Activated naive CD4-positive, alpha-beta T cell treated with anti-CD3 and anti-CD28 coated beads, Interleukin-2, amount 10 ng/mL, durations not matched to agents 7 days and 5 days (primary cell): ENCODE measurements at regions not wholly inside any gene's neighbourhood (a gene's known extent, or its start where the extent isn't known, plus 50 kb on each side); places are given as distances from the start of the nearest gene placed in this dataset.
"Not testable (repeated sequence)": the region's sequence is repeated elsewhere in the genome, so short reads cannot be mapped to it uniquely, and the experiment has no call there.

Source experiments
- CTCF ChIA-PET: fragments of 350-600 bp; sonication (Branson Sonifier 250); formaldehyde crosslinking; loops from one replicate; lab custom pipeline; 2021; ENCODE audit warnings: antibody characterized with exemption; lab: Charles Lee
- DNase-seq: peaks from one replicate; pipeline ENCODE4 v3.0.0-alpha.2; 2020
- H3K27ac Mint-ChIP-seq: one replicate; pipeline ENCODE4 v1.8.0; 2021; ENCODE audit warnings: mild to moderate bottlenecking, moderate library complexity, mixed read lengths
- H3K27me3 Mint-ChIP-seq: one replicate; pipeline ENCODE4 v1.8.0; 2021; ENCODE audit warnings: mild to moderate bottlenecking, mixed read lengths
- H3K36me3 Mint-ChIP-seq: one replicate; pipeline ENCODE4 v1.8.0; 2021; ENCODE audit warnings: mixed read lengths
- H3K4me1 Mint-ChIP-seq: one replicate; pipeline ENCODE4 v1.8.0; 2021; ENCODE audit warnings: mixed read lengths
- H3K4me3 Mint-ChIP-seq: one replicate; pipeline ENCODE4 v1.8.0; 2021; ENCODE audit warnings: mild to moderate bottlenecking, moderate library complexity, mixed read lengths
- H3K9me3 Mint-ChIP-seq: one replicate; pipeline ENCODE4 v1.8.0; 2021; ENCODE audit warnings: mixed read lengths

GRCh38 chr6:112931832-112932231, 584.7 kb downstream of the RFPL4B start:
- no peaks in the 10 kb centered on the region for H3K27me3 Mint-ChIP-seq
- no peak overlapping the region for H3K4me3 Mint-ChIP-seq
- H3K27ac Mint-ChIP-seq, result no peak overlapping the region
- H3K4me1 Mint-ChIP-seq, result no peaks in the 10 kb centered on the region
- H3K36me3 Mint-ChIP-seq, result no peaks in the 10 kb centered on the region
- no peak for DNase-seq
- H3K9me3 Mint-ChIP-seq, result peaks cover 2% of the 10 kb centered on the region
- CTCF ChIA-PET, result no interaction called here

DNA sequence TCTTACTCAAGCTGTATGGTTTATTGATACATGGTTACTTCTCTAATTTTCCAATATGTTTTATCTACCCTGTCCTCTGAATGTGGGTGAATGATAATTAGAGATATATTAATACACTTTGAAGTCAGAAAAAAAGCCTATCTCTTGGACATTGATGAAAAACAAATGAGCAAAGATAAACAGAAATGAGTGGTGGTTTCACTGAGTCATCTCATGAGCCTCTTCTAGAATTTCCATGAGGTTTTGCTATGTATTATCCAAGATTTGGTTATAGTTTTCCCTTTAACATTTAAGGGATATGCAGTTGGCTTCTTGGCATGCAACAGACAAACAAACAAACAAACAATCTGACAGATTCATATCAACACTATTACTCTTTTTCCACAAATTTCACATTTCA, 586.8 kb downstream of the RFPL4B start:
- no peaks in the 10 kb centered on the region for H3K4me1 Mint-ChIP-seq
- H3K27ac Mint-ChIP-seq, result no peak overlapping the region
- no peaks in the 10 kb centered on the region for H3K27me3 Mint-ChIP-seq
- no peak overlapping the region for H3K4me3 Mint-ChIP-seq
- H3K36me3 Mint-ChIP-seq, result no peaks in the 10 kb centered on the region
- DNase-seq, result no peak
- CTCF ChIA-PET, result no interaction called here
- peaks cover 2% of the 10 kb centered on the region for H3K9me3 Mint-ChIP-seq

DNA sequence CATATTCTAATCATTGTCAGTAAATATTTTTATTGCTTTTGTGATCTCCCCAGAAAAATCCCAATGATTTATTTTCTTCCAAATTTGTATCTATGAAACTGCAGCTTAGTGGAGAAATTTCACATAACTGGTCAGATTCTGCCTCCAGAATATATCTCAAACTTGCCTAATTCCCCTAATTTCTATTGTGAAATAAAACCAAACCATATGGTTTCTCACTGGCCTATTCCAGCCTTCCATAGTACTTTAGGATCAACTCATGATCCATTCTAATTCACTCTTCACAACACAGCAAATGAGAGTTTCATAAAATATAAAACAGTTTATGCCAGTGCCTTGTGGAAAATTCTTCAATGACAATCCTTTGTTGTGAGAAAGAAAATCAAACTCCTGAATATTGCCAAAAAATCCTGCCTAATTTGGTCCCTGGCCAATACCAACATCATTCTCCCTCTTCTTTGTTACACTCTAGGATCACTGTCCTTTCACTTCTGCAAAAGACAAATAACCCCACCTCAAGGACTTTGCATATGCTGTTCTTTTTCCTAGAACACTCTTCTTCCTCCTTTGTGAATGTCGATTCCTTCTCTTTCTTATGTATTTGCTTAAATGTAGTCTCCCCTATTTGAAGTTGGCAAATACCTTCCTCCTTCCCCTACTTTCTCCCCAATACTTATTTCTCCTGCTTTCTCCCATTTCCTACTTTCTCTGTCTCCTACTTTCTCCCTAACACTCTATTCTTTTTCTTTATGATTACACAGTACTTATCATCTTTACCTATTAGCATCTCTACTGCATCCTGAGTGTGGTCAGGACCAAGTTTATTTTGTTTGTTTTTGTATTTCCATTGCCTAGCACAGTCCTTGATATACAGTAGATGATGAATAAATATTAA, 587.5 kb downstream of the RFPL4B start:
- H3K27ac Mint-ChIP-seq, result no peak overlapping the region
- H3K36me3 Mint-ChIP-seq, result no peaks in the 10 kb centered on the region
- CTCF ChIA-PET, result no interaction called here
- H3K27me3 Mint-ChIP-seq, result no peaks in the 10 kb centered on the region
- H3K9me3 Mint-ChIP-seq, result peaks cover 2% of the 10 kb centered on the region
- no peak for DNase-seq
- H3K4me3 Mint-ChIP-seq, result no peak overlapping the region
- no peaks in the 10 kb centered on the region for H3K4me1 Mint-ChIP-seq

GRCh38 chr6:112935402-112936078, 588.4 kb downstream of the RFPL4B start:
- no peaks in the 10 kb centered on the region for H3K27me3 Mint-ChIP-seq
- H3K27ac Mint-ChIP-seq, result no peak overlapping the region
- DNase-seq, result no peak
- H3K4me3 Mint-ChIP-seq, result no peak overlapping the region
- no peaks in the 10 kb centered on the region for H3K36me3 Mint-ChIP-seq
- H3K9me3 Mint-ChIP-seq, result peaks cover 2% of the 10 kb centered on the region
- no peaks in the 10 kb centered on the region for H3K4me1 Mint-ChIP-seq
- CTCF ChIA-PET, result no interaction called here

DNA sequence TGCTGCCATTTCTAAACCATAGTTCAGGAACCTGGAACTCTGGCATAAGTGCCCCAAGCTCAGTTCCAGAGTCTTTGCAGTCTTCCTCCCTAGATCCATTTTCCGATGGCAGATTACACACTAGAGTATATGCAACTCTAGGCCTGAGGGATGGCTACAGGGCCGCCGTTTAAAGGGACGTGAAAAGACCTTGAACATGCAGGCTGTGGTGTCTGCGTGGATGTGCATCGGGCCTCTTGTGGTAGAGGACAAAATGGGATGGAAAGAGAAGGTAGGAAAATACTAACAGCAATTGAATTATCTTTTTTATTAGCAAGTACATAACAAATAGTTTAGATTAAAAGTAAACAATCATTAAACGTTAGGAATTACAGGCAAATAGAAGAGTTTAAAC, 588.9 kb downstream of the RFPL4B start:
- no peaks in the 10 kb centered on the region for H3K4me1 Mint-ChIP-seq
- peaks cover 2% of the 10 kb centered on the region for H3K9me3 Mint-ChIP-seq
- H3K4me3 Mint-ChIP-seq, result no peak overlapping the region
- H3K36me3 Mint-ChIP-seq, result no peaks in the 10 kb centered on the region
- no peak for DNase-seq
- H3K27me3 Mint-ChIP-seq, result no peaks in the 10 kb centered on the region
- H3K27ac Mint-ChIP-seq, result no peak overlapping the region
- CTCF ChIA-PET, result no interaction called here

- Mint-ChIP-seq H3K4me1 (no peaks in the 10 kb centered on the region), H3K36me3 (no peaks in the 10 kb centered on the region), H3K9me3 (peaks cover 2% of the 10 kb centered on the region), H3K27ac (no peak overlapping the region), H3K4me3 (no peak overlapping the region), H3K27me3 (no peaks in the 10 kb centered on the region)
- CTCF ChIA-PET, result no interaction called here
- DNase-seq, result no peak
These were observed 589.4 kb downstream of the RFPL4B start for GRCh38 chr6:112936504-112936903.

GRCh38 chr6:112937690-112938089, 590.6 kb downstream of the RFPL4B start:
- H3K4me1 Mint-ChIP-seq, H3K4me3 Mint-ChIP-seq, H3K36me3 Mint-ChIP-seq, CTCF ChIA-PET, DNase-seq, H3K27ac Mint-ChIP-seq, H3K9me3 Mint-ChIP-seq, H3K27me3 Mint-ChIP-seq: not testable (repeated sequence)

- H3K36me3 Mint-ChIP-seq, result no peaks in the 10 kb centered on the region
- no peaks in the 10 kb centered on the region for H3K4me1 Mint-ChIP-seq
- H3K27me3 Mint-ChIP-seq, result no peaks in the 10 kb centered on the region
- no peak for DNase-seq
- no peaks in the 10 kb centered on the region for H3K9me3 Mint-ChIP-seq
- no peak overlapping the region for H3K4me3 Mint-ChIP-seq
- CTCF ChIA-PET, result no interaction called here
- H3K27ac Mint-ChIP-seq, result no peak overlapping the region
These were observed 591.5 kb downstream of the RFPL4B start for GRCh38 chr6:112938650-112939049.

DNA sequence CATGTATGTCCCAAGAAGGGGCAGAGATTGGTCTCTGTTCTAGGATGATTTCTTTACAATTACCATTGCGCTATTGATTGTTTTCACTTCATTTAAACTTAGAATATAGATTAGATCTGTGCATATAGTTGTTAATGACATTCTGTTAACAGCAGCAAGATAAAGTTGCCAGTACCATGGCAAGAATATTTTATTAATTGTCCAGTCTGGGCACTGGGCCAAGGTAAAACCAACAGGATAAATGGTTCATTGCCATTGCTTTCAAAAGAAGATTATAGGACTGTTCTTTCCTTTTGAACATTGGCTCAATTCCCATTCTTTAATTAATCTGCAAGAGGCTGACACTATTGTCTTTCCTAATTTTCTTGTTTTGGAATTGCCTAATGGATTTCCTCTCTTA, 592.4 kb downstream of the RFPL4B start:
- no peaks in the 10 kb centered on the region for H3K27me3 Mint-ChIP-seq
- no peaks in the 10 kb centered on the region for H3K9me3 Mint-ChIP-seq
- H3K36me3 Mint-ChIP-seq, result no peaks in the 10 kb centered on the region
- CTCF ChIA-PET, result no interaction called here
- DNase-seq, result no peak
- H3K27ac Mint-ChIP-seq, result no peak overlapping the region
- H3K4me3 Mint-ChIP-seq, result no peak overlapping the region
- no peaks in the 10 kb centered on the region for H3K4me1 Mint-ChIP-seq

- no peak overlapping the region for H3K4me3 Mint-ChIP-seq
- no peaks in the 10 kb centered on the region for H3K27me3 Mint-ChIP-seq
- H3K4me1 Mint-ChIP-seq, result no peaks in the 10 kb centered on the region
- no peak overlapping the region for H3K27ac Mint-ChIP-seq
- DNase-seq, result no peak
- no peaks in the 10 kb centered on the region for H3K36me3 Mint-ChIP-seq
- H3K9me3 Mint-ChIP-seq, result no peaks in the 10 kb centered on the region
- CTCF ChIA-PET, result no interaction called here
These were observed 594.5 kb downstream of the RFPL4B start for GRCh38 chr6:112941613-112942012.

GRCh38 chr6:112946051-112946450, 598.9 kb downstream of the RFPL4B start:
- Mint-ChIP-seq H3K27me3 (no peaks in the 10 kb centered on the region), H3K36me3 (no peaks in the 10 kb centered on the region), H3K27ac (no peak overlapping the region), H3K9me3 (no peaks in the 10 kb centered on the region), H3K4me3 (no peak overlapping the region), H3K4me1 (no peaks in the 10 kb centered on the region)
- CTCF ChIA-PET, result no interaction called here
- DNase-seq, result no peak

DNA sequence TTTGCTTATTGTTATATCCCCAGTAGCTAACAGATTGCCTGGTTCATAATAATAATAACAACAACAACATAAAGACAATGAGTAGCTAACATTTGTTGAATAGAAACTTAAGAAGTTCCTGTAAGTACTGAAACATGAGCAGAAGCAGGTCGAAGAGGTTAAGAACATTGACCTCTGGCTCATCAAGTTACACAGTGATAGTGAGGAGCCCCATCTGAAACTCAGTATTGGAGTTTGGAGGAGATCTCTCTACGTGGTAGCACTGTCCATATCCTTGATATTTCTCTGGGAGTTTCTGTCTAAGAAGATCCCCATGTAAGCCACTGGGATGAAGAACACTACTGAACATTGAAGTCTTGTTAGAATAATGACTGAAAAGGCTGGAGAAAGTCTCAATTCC, 600.4 kb downstream of the RFPL4B start:
- Mint-ChIP-seq H3K4me3 (no peak overlapping the region), H3K27ac (no peak overlapping the region), H3K27me3 (no peaks in the 10 kb centered on the region), H3K36me3 (no peaks in the 10 kb centered on the region), H3K4me1 (no peaks in the 10 kb centered on the region), H3K9me3 (no peaks in the 10 kb centered on the region)
- CTCF ChIA-PET, result no interaction called here
- DNase-seq, result no peak

GRCh38 chr6:112951829-112952228, 604.7 kb downstream of the RFPL4B start:
- H3K27me3 Mint-ChIP-seq, result no peaks in the 10 kb centered on the region
- no peak overlapping the region for H3K4me3 Mint-ChIP-seq
- no peak for DNase-seq
- H3K36me3 Mint-ChIP-seq, result no peaks in the 10 kb centered on the region
- no peak overlapping the region for H3K27ac Mint-ChIP-seq
- H3K9me3 Mint-ChIP-seq, result peaks cover 3% of the 10 kb centered on the region
- no peaks in the 10 kb centered on the region for H3K4me1 Mint-ChIP-seq
- CTCF ChIA-PET, result no interaction called here

- H3K4me3 Mint-ChIP-seq, H3K4me1 Mint-ChIP-seq, H3K9me3 Mint-ChIP-seq, H3K36me3 Mint-ChIP-seq, H3K27ac Mint-ChIP-seq, CTCF ChIA-PET, DNase-seq, H3K27me3 Mint-ChIP-seq: not testable (repeated sequence)
These were observed 608.6 kb downstream of the RFPL4B start for GRCh38 chr6:112955743-112956142.
